Islet precursor cell (in vitro differentiated cells): ENCODE measurements at regions not wholly inside any gene's neighbourhood (a gene's known extent, or its start where the extent isn't known, plus 50 kb on each side); places are given as distances from the start of the nearest gene placed in this dataset.
A peak's percentile ranks its signal among the peaks of the same experiment; 100 is the strongest.
"Not testable (repeated sequence)": the region's sequence is repeated elsewhere in the genome, so short reads cannot be mapped to it uniquely, and the experiment has no call there.

Source experiments
- DNase-seq: peaks from one replicate; pipeline ENCODE4 v3.0.0-alpha.2; 2018

GRCh38 chr10:46810222-46810621, 101.0 kb upstream of the PTPN20 start:
- DNase-seq: not testable (repeated sequence)

- DNase-seq: not testable (repeated sequence)
Observed at GRCh38 chr10:46816126-46816525, 95.1 kb upstream of the PTPN20 start.

GRCh38 chr10:46840393-46841050, 70.7 kb upstream of the PTPN20 start:
- peak; percentile 19 for DNase-seq

- DNase-seq: not testable (repeated sequence)
Observed at GRCh38 chr10:46841051-46841593, 70.1 kb upstream of the PTPN20 start.

- not testable (repeated sequence) for DNase-seq
Observed at GRCh38 chr10:46845194-46845593, 66.0 kb upstream of the PTPN20 start.

GRCh38 chr10:46845640-46846039, 65.6 kb upstream of the PTPN20 start:
- DNase-seq: not testable (repeated sequence)

- DNase-seq: not testable (repeated sequence)
Observed at GRCh38 chr10:46860753-46861152, 50.5 kb upstream of the PTPN20 start.
